HG03378 (cell line): ENCODE measurements at regions not wholly inside any gene's neighbourhood (a gene's known extent, or its start where the extent isn't known, plus 50 kb on each side); places are given as distances from the start of the nearest gene placed in this dataset.

Experiments
- ATAC-seq: cut with Tn5 transposase; IDR thresholded peaks from one replicate; pipeline ENCODE4 v1.9.1; 2021; ENCODE audit warnings: mild to moderate bottlenecking, moderate library complexity; ENCODE audit not compliant: unreplicated experiment

DNA sequence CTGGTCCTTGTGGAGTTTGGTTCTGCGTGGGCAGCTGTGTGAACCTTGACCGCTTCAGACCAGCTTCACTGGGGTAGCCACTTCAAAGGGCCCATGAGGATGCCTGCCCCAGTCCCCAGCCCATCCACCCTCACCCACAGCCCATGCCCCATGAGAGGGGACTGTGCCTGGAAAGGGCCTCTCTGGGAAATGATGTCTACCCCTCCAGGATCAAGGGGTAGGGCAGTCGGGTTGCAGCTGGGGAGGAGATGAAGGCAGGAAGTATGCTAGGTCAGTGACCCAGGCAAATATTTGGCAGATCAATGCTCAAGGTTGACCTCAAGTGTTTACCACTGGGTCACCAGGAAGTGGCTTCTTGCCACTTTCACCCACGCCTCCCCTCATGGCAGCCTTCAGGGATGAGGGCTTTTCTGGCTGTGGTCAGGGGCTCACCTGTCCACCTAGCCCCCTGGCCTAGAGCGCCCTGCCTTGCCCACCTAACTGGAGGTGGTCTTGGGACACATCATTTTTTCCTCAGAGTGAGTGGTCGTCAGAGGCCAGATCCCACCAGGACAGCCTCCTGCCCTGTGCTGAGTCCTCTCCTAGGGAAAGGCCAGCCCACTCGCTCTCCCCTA lies 109.5 kb downstream of the SNX5 start:
- peak; percentile 45 for ATAC-seq

DNA sequence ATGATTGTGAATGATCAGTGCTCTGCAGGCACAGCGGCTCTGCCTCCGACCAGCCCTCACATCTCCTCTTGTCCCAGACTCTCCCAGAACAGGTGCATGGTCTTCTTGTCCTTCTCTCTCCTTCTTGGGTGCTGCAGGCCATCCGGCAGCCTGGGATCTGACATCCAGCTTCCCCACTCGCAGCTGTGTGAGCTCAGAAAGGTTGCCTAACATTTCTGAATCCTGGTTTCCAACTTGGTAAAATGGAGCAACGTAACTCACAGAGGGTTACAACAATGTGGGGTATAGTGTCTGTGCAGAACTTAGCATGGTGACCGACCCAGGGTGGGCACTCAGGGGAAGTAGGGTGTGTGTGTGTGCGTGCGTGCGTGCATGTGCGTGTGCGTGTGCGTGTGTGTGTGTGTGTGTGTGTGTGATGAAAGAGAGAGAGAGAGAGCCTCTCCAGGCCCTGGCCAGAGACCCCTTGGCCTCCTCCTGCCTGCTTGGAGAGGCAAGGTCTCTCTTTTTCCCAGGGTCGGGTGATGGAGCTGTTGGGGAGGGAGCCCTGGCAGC lies 110.1 kb downstream of the SNX5 start:
- no peak for ATAC-seq

DNA sequence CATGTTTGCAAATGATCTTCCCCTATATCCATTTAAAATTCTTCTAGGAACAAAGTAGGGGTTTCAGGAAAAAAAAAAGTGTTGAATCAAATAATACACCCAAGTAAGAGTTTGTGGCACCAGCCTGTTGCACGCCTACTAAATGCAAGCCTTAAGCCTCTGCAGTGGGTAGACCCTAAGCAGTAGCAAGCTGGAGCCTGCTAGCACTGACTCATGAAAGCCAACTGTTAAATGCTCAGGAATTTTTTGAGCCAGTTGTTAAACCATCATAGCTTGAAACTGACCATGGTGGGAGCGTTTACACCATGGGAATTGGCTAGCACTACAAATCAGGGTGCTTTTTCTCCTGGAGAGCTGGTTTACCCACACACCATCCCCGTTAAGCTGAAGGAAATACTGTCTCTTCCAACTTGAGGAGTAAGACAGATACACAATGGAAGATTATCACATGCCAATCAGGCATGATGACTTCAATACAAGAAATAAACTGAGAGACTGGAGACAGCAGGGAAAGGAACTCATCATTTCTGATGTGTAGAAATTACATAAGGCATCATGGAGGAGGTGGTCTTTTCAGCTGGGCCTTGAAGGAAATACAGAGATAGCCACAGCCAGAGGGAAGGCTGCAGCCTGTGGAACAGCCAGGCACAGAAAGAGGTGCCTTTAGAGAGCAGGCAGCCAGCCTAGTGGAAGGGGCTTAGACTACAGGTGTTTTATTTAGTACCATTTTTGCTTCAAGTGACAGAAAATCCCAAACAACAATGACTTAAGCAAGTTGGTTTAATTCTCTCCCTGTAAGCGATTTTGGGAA lies 110.8 kb downstream of the SNX5 start:
- ATAC-seq = no peak

DNA sequence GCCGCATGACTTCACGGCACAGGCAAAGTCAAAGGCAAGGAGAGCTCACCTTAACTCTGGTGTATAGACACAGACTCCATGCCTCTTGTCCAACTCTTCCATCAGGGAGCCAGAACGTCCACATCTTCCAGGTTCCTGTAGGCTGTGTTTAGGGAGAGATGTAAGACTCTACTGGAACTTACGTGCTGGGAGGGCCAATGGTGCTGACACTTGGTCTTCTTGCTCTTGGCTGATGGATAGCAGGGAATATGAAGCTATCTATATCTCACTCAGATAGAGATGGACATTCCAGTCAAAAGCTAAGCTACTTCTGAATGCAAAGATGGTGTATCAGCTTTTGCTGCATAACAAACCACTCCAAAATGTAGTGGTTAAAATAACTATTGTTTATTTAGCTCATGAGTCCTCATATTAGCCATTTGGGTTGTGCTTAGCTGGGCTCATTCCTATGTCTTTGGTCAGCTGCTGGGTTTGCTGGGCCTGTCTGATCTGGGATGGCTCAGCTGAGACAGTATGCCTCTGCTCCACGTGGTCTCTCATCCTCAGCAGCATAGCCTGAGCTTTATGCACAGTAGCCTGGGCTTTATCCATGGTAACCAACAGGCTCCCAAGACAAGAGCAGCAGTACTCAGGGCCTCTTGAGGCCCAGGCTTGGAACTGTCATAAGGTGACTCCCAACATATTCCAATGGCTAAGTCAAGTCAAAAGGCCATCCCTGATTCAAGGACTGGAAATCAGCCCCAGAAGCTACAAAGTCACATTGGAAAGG lies 111.6 kb downstream of the SNX5 start:
- no peak for ATAC-seq

DNA sequence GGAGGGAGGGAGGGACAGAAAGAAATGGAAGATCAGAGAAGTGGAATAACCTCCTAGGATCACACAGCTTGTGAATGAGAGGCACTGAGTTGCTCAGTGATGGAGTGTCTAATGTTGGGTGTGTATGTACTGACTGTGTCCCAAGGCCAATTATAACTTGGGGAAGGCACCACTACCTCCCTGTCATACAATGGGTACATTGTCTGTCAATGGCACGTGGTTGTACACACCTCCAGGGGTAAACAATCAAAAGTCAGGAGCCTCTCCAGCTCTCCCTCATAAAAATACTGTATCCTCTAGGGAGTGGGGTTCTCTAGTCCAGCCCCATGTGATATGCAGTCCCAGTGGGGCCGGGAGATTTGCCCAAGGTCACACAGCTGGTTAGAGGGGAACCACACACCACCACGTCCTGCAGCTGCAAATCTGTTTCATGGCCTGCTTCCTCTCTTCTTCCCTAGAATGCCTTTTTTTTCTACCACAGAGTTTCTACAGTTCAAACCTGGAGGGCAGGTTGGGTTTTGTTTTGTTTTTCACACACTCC lies 112.5 kb downstream of the SNX5 start:
- ATAC-seq = peak; percentile 78

DNA sequence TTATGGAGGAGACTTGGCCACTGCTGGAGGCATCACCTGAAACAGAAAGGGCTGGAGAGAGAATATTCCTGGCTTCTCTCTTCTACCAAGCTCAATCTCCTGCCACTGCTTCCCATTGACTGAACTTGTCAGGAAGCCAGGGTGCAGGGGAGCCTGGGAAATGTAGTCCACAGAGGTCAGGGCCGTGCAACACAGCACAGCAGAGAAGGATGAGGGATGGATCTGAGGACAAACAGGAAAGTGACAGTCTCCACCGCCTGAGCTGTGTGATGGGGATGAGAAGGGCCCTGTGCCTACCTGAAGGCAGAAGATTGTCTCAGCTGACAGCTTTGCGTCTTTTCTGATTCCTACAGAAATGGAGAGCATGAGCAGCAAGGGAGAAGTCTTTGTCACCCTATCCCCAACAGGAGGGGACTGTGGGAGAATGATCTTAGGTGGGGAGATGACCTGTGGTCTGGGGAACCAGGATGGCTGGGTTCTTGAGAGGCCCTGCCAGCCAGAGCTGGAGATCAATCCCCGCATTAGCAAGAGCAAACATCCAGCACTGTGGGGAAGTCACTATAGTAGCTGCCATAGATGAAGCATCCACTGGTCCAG lies 114.2 kb downstream of the SNX5 start:
- no peak for ATAC-seq

DNA sequence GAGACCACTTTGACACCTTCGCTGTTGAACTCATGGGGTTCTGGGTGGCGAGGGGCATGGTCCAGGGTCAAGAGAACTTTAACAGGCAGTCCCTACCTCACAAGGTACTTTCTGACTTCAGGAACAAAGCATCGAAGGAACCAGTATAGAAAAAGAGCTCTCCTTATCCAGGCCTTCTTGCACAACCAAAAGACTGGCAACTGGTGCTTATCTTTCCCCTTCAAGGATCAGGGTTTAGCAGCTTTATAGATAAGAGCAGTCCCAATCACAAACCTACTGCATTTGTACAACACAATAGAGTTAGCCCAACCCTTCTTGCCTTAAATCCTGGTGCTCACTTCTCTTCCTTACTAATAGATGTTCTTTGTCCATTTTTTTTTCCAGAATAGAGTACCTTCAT lies 116.3 kb downstream of the SNX5 start:
- no peak for ATAC-seq

DNA sequence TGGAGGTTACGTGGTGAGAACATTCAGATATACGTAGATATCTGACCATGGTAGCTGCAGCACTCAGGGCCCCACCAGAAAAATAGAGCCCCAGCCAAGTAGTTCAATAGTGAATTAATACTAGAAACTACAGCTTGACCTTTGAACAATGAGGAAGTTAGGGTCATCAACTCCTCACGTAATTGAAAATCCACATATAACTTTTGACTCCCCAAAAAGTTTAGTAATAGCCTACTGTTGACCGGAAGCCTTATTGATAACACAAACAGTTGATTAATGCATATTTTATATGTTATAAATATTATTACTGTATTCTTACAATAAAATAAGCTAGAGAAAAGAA lies 117.9 kb downstream of the SNX5 start:
- no peak for ATAC-seq

DNA sequence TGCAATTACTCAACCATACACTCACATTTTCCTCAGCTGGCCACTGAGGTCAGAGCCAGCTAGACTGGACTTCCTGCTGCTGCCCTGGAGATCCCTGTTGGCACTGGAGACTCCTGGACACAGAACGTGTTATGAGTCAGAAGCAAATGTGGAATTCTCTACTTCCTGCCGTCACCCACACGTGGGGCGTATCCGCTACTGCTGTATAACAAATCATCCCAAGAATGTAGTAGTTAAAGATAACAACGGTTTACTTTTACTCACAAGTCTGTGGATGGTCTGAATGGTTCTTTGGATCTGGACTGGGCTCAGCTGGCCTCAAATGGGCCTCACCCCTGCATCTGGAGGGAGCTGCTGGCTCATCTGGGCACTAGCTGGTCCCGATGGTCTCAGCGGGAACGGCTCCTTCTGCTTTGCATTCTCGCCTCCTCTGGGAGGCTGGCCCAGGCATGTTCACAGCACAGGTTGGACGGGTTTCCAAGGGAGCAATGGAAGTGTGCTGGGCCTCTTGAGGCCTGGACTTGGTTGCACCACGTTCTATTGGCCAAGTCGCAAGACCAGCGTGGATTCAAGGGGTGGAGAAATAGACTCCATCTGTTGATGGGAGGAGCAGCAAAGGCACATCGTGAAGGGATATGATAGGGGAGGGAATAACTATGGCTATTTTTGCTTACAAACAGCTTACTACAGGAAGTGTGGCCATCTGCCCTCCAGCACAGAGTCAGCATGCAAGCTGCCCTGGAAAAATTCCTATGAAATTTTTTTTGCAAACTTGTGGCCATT lies 118.5 kb downstream of the SNX5 start:
- no peak for ATAC-seq

DNA sequence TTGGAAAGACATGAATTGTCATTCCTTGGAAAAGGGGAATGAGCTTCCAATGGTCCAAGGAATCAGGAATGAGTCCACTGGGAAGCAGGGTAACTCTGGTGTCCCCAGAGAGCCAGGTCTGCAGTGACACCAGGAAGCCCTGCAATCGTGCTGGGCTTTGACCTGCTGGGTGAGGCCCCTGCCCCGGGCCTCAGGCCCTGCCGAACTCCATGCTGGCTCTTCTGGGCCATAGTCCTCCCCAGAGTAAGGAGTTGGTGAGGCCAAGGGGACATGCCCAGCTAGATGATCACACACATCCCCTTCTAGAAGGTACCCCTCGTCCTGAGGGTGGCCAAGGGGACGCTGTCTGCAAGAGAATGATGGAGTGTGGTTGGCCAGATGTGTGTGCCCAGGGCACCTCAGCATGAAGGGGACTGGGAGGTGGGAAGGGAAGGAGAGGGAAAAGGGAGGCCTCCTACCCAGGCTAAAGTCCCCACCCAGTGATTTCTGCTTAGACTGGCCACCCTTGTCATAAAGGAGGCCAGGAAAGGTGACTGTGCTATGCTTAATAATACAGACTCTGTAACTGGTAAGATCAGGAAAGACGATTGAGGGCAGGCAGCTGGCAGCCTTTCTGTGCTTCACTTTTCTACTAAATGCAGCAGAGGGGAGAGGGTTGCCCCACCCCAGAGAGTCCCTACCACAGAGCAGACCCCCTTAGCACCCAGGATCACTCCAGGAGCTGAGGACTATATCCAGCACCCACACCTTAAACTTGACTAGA lies 119.3 kb downstream of the SNX5 start:
- no peak for ATAC-seq

DNA sequence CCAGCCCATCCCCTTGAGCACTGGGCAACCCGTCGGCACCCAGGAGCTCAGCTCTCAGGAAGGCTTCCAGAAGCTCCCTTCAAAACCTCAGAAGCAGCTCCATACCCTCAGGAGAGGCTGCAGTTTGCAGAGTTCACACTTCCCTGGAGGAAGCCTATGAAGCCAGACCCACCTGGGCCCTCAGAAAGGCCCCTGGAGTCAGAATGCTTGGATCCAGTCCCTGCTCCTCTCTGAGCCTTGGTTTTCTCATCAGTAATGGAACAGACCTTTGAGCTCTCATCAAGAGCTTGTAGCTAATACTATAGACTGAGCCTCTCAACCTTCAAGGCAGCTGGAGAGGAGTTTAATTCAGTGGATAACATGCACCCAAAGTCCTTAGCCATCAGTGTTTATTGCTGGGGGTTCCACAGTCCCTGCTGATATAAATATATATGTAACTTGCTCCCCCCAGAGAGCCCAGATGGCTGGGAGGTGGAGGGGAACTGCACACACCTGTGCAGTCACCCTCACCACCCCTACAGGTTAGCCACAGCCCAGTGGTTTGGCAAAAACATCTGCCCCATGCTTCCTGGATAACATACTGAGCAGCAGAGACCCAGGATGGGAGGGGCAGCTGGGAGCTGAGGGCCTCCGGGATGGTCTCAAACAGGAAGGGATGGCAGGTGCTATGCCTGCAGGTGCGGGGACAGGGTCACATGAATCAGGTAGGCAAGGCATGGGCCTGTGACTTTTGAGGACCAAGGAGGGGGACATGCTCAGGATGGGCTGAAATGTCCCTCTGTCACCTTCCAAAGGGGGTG lies 120.1 kb downstream of the SNX5 start:
- no peak for ATAC-seq

DNA sequence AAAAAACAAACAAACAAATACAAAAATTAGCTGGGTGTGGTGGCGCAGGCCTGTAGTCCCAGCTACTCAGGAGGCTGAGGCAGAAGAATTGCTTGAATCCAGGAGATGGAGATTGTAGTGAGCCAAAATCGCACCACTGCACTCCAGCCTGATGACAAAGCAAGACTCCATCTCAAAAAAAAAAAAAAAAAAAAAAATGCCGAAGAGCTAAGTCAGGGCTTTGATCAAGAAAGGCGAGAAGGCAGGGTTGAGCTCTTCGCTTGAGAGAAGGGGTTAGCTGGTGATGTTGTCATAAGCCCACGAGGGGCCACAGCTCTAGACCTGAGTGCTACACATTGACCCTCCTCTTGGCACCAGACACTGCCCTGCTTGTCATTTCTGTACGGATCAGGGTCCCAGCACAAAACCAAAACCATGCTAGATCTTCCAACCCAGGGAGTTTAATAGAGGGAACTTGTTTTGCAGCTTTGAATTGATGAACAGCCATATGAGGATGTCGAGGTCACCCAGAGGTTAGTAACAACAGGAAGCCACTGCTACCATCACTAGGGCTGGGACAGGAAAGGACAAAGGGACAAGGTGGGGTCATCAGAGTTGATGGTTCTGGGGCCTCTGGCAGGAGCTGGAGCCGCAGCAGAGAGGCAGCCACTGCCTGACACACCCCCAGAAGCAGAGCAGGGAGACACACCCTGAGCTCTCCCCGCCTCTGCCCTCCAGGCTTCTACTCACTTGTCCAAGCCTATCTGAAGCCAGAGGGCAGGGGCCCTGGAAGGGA lies 122.7 kb downstream of the SNX5 start:
- ATAC-seq = no peak

DNA sequence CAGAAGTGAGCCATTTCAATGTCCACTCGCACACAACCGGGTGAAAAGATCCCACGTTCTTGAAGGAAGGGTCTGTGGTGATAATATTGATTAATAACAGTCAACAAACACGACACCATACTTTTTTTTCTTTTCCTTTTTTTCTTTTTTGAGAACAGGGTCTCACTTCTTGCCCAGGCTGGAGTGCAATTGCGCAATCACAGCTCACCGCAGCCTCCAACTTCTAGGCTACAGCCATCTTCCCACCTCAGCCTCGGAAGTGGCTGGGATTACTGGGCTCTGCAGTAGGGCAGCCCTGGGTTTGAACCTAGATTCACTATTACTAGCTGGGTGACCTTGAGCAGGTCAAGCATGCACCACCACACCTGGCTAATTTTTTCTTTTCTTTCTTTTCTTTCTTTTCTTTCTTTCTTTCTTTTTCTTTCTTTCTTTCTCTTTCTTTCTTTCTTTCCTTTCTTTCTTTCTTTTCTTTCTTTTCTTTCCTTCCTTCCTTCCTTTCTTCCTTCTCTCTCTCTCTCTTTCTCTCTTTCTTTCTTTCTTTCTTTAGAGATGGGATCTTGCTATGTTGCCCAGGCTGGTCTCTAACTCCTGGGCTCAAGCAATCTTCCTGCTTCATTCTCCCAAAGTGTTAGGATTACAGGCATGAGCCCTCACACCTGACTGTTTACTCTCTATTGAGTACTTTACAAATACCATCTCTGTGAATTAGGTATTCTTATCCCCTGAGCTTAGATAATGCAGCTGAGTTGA lies 123.9 kb downstream of the SNX5 start:
- no peak for ATAC-seq

DNA sequence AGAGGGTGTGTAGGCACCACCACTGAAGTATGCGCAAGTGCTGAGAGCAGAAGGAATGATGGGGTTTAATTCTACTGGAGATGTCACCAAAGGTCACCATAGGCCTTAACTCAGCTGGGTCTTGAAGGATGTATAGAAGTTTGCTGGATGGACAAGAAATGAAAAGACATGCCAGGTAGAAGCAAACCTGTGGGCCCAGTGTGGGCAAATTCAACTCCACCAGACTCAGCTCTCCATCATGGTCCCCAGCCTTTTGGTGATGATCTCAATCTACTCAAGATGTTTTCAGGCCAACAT lies 124.5 kb downstream of the SNX5 start:
- no peak for ATAC-seq

DNA sequence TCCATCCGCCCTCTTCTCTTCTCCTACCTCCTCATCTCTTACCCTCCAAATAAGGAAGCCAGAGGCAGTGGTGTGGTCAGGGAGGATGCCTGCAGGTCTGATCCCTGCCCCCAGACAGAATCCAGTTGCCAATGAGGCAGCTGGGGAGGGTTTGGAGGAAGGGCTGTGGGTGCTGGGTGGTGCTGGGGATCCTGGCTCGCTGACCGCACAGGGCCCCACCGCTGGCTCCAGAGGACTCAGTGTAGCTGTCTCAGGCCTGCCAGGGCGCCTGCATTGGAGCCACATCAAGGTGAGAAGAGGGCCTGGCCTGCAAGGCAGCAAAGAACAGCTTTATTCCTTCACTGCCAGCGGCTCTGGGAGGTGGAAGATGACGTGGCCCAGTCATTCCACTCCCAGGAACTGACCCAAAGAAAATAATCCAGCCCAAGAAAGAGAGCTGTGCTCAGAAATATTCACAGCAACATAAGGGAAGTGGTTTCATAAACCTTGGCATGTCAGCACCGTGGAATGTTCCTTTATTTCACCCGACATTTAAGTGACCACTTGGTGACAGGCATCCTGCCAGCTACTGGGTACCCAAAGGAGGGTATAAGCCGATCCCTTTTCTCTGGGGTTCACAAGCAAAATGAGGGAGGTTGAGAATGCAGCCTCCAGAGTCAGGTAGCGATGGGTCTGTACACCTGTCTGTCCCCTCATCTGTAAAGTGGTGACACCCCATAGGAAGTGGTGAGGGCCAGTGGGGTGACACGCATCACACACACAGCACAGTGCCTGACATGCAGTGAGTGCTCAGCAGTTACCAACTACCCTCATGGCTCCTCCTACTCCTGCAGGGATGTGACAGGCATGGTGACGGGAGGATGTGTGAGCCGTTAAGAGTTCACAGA lies 125.1 kb downstream of the SNX5 start:
- no peak for ATAC-seq

DNA sequence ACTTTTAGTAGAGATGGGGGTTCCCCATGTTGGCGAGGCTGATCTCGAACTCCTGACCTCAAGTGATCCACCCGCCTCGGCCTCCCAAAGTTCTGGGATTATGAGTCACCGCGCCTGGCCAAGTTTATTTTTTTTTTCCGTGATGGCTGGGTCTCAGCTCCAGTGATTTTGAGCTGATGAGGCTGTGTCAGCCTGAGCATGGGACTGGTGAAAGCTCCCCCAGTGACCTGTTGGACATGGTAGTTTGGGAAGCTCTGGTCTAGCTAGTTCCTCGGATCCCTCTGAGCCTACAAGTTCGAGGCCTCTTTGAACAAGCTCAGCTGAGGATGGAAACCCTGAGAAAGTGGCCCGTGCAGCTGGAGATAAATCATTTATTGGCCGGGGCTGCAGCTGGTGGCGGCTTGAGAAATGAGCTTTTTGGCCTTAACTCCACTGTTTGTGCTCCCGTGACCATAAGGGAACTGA lies 126.8 kb downstream of the SNX5 start:
- ATAC-seq = no peak
